GM13976 (cell line): ENCODE measurements at regions not wholly inside any gene's neighbourhood (a gene's known extent, or its start where the extent isn't known, plus 50 kb on each side); places are given as distances from the start of the nearest gene placed in this dataset.
A peak's percentile ranks its signal among the peaks of the same experiment; 100 is the strongest.
"Not testable (repeated sequence)": the region's sequence is repeated elsewhere in the genome, so short reads cannot be mapped to it uniquely, and the experiment has no call there.

Source experiments
- DNase-seq: peaks from one replicate; pipeline ENCODE4 v3.0.0; 2012; ENCODE audit warnings: low spot score
- CTCF ChIP-seq: IDR thresholded peaks from 2 replicates; pipeline ENCODE4 v1.5.1; 2012; ENCODE audit warnings: borderline replicate concordance, mild to moderate bottlenecking; ENCODE audit not compliant: insufficient read depth; ENCODE audit errors: extremely low read depth, missing control alignments, control extremely low read depth
- in situ Hi-C: fragments of 300-500 bp; cut with MboI; formaldehyde crosslinking; loops from one replicate; pipeline ENCODE4 v1.12.0; 2022; ENCODE audit warnings: low sequenced_read_pairs, mixed read lengths, inconsistent platforms; ENCODE audit not compliant: unreplicated experiment

GRCh38 chr3:145079436-145079835 lies 1081.5 kb downstream of the PLOD2 start:
- in situ Hi-C loops, result no loop called here
- DNase-seq, result no peak
- TF ChIP-seq CTCF, result no peak

GRCh38 chr3:145087038-145087437 lies 1073.9 kb downstream of the PLOD2 start:
- no peak for DNase-seq
- in situ Hi-C loops, result no loop called here
- no peak for TF ChIP-seq CTCF

GRCh38 chr3:145088917-145089316 lies 1072.1 kb downstream of the PLOD2 start:
- DNase-seq, result no peak
- in situ Hi-C loops, result no loop called here
- no peak for TF ChIP-seq CTCF

GRCh38 chr3:145089337-145089736 lies 1071.6 kb downstream of the PLOD2 start:
- in situ Hi-C loops, result no loop called here
- no peak for TF ChIP-seq CTCF
- no peak for DNase-seq

- no peak for TF ChIP-seq CTCF
- peak; percentile 16 for DNase-seq
- in situ Hi-C loops, result no loop called here
These were observed 1066.5 kb downstream of the PLOD2 start for GRCh38 chr3:145094355-145094941.

- DNase-seq, in situ Hi-C loops: not testable (repeated sequence)
These were observed 1049.8 kb downstream of the PLOD2 start for GRCh38 chr3:145111141-145111540.

- no peak for DNase-seq
- no peak for TF ChIP-seq CTCF
- in situ Hi-C loops, result no loop called here
These were observed 1044.2 kb downstream of the PLOD2 start for GRCh38 chr3:145116769-145117168.
